K562 (cell line): ENCODE measurements at regions not wholly inside any gene's neighbourhood (a gene's known extent, or its start where the extent isn't known, plus 50 kb on each side); places are given as distances from the start of the nearest gene placed in this dataset.

Source experiments
- ARID1B ChIP-seq: fragments of 450-650 bp; IDR thresholded peaks from 2 replicates; pipeline ENCODE4 v1.6.1; 2016; ENCODE audit warnings: antibody characterized with exemption, mild to moderate bottlenecking, inconsistent platforms
- CAMTA2 ChIP-seq: fragments of 250-450 bp; sonication (Bioruptor Pico); conservative IDR thresholded peaks from 2 replicates; pipeline ENCODE4 v1.5.1; 2022
- CREM ChIP-seq: IDR thresholded peaks from 2 replicates; pipeline ENCODE4 v1.6.1; 2014; ENCODE audit warnings: antibody characterized with exemption, low read depth
- EHMT2 ChIP-seq: fragments of 450-650 bp; IDR thresholded peaks from 2 replicates; pipeline ENCODE4 v1.6.1; 2018; ENCODE audit warnings: antibody characterized with exemption
- EP400 ChIP-seq: fragments of 450-650 bp; IDR thresholded peaks from 2 replicates; pipeline ENCODE4 v1.6.1; 2017; ENCODE audit warnings: antibody characterized with exemption, mild to moderate bottlenecking, moderate library complexity
- KDM2B ChIP-seq: fragments of 250-450 bp; sonication (Bioruptor Pico); IDR thresholded peaks from 2 replicates; pipeline ENCODE4 v1.8.0; 2021; ENCODE audit warnings: mild to moderate bottlenecking, moderate library complexity
- NCOA1 ChIP-seq: fragments of 450-650 bp; IDR thresholded peaks from 2 replicates; pipeline ENCODE4 v1.6.1; 2016; ENCODE audit warnings: low read depth
- POU5F1 ChIP-seq: fragments of 150-350 bp; IDR thresholded peaks from 2 replicates; pipeline ENCODE4 v1.6.1; 2014; ENCODE audit warnings: borderline replicate concordance, low read length, low read depth, mild to moderate bottlenecking; ENCODE audit not compliant: partially characterized antibody
- SRSF7 ChIP-seq: fragments of 200-400 bp; formaldehyde crosslinking; optimal IDR thresholded peaks from 2 replicates; pipeline ENCODE3; 2017; ENCODE audit warnings: mild to moderate bottlenecking, low read depth, low read length
- TAF15 ChIP-seq: fragments of 200-400 bp; formaldehyde crosslinking; IDR thresholded peaks from 2 replicates; pipeline ENCODE4 v1.6.1; 2017; ENCODE audit warnings: mild to moderate bottlenecking, low read depth, low read length, moderate library complexity
- ZC3H8 ChIP-seq: fragments of 450-650 bp; IDR thresholded peaks from 2 replicates; pipeline ENCODE4 v1.6.1; 2017
- ZNF121 ChIP-seq: sonication (generic); formaldehyde crosslinking; conservative IDR thresholded peaks from 2 replicates; pipeline ENCODE4 v1.8.0; 2022; ENCODE audit warnings: missing genetic modification reagents
- ZNF586 ChIP-seq: fragments of 450-650 bp; formaldehyde crosslinking; conservative IDR thresholded peaks from 2 replicates; pipeline ENCODE4 v1.4.0; 2020; ENCODE audit warnings: mild to moderate bottlenecking, moderate library complexity
- TF ChIP-seq, protein P1 (sequence below), 2 experiments: fragments of 450-650 bp in 1 of 2; sonication (generic) in 1 of 2; formaldehyde crosslinking in 1 of 2; IDR thresholded peaks in 1 of 2; conservative IDR thresholded peaks in 1 of 2; 2 replicates each; pipeline versions ENCODE4 v1.6.1 to v1.8.1; 2016 to 2023; ENCODE audit warnings: mild to moderate bottlenecking in 2 of 2, moderate library complexity in 2 of 2, inconsistent platforms in 1 of 2, missing genetic modification reagents in 1 of 2
- TF ChIP-seq, protein P2 (sequence below): fragments of 450-650 bp; formaldehyde crosslinking; IDR thresholded peaks from 2 replicates; pipeline ENCODE4 v1.4.0; 2022; ENCODE audit warnings: missing genetic modification characterization
- TF ChIP-seq, protein P3 (sequence below): fragments of 200-400 bp; formaldehyde crosslinking; IDR thresholded peaks from 2 replicates; pipeline ENCODE4 v1.6.1; 2017; ENCODE audit warnings: mild to moderate bottlenecking, low read depth, low read length, moderate library complexity
- TF ChIP-seq, protein P4 (sequence below): fragments of 450-650 bp; formaldehyde crosslinking; IDR thresholded peaks from 2 replicates; pipeline ENCODE4 v1.4.0; 2020; ENCODE audit warnings: mild to moderate bottlenecking, moderate library complexity
- TF ChIP-seq, protein P5 (sequence below): sonication (generic); formaldehyde crosslinking; IDR thresholded peaks from 2 replicates; pipeline ENCODE4 v1.8.1; 2022; ENCODE audit warnings: missing genetic modification reagents

DNA sequence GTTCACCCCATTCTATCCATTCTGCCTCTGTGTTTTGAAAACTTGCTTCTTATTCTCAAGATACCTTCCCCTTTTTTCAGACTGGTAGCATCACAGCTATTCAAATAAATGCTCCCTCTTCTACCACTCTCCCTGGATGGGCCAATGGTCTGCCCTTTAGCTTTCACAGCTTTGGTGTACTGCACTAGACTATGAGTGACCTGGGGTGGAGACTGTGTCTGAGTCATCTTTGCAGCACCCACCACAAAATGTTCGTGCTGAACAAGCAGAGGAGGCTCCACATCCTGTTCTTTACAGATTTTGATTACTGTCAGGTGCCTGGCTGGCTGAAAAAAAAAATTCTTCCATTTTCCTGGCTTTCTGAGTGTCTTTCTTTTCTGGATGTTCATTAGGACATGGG, 1104.1 kb upstream of the TMEM132C start (continued):
- TF ChIP-seq, protein P1, sequence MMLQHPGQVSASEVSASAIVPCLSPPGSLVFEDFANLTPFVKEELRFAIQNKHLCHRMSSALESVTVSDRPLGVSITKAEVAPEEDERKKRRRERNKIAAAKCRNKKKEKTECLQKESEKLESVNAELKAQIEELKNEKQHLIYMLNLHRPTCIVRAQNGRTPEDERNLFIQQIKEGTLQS (IDR thresholded peaks at IDR 0.05): peak; percentile 82
- TF ChIP-seq, protein P1 (CRISPR knock-in tag; conservative IDR thresholded peaks at IDR 0.05): no peak
- TF ChIP-seq ZNF586: no peak
- TF ChIP-seq ZC3H8: no peak
- TF ChIP-seq EHMT2: 0 out of 2 replicates have a peak, but pooled peaks have one; percentile 35
- TF ChIP-seq, protein P2, sequence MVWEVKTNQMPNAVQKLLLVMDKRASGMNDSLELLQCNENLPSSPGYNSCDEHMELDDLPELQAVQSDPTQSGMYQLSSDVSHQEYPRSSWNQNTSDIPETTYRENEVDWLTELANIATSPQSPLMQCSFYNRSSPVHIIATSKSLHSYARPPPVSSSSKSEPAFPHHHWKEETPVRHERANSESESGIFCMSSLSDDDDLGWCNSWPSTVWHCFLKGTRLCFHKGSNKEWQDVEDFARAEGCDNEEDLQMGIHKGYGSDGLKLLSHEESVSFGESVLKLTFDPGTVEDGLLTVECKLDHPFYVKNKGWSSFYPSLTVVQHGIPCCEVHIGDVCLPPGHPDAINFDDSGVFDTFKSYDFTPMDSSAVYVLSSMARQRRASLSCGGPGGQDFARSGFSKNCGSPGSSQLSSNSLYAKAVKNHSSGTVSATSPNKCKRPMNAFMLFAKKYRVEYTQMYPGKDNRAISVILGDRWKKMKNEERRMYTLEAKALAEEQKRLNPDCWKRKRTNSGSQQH (CRISPR knock-in tag): no peak
- TF ChIP-seq, protein P3, sequence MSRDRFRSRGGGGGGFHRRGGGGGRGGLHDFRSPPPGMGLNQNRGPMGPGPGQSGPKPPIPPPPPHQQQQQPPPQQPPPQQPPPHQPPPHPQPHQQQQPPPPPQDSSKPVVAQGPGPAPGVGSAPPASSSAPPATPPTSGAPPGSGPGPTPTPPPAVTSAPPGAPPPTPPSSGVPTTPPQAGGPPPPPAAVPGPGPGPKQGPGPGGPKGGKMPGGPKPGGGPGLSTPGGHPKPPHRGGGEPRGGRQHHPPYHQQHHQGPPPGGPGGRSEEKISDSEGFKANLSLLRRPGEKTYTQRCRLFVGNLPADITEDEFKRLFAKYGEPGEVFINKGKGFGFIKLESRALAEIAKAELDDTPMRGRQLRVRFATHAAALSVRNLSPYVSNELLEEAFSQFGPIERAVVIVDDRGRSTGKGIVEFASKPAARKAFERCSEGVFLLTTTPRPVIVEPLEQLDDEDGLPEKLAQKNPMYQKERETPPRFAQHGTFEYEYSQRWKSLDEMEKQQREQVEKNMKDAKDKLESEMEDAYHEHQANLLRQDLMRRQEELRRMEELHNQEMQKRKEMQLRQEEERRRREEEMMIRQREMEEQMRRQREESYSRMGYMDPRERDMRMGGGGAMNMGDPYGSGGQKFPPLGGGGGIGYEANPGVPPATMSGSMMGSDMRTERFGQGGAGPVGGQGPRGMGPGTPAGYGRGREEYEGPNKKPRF: no peak
- TF ChIP-seq CREM: 0 out of 2 replicates have a peak, but pooled peaks have one; percentile 18
- no peak for TF ChIP-seq NCOA1
- TF ChIP-seq CAMTA2 (CRISPR knock-in tag): no peak
- TF ChIP-seq ARID1B: peak; percentile 54; the same call in 1 of the 2 replicates
- no peak for TF ChIP-seq POU5F1
- no peak for TF ChIP-seq ZNF121
- TF ChIP-seq EP400: no peak
- no peak for TF ChIP-seq TAF15
- TF ChIP-seq, protein P4, sequence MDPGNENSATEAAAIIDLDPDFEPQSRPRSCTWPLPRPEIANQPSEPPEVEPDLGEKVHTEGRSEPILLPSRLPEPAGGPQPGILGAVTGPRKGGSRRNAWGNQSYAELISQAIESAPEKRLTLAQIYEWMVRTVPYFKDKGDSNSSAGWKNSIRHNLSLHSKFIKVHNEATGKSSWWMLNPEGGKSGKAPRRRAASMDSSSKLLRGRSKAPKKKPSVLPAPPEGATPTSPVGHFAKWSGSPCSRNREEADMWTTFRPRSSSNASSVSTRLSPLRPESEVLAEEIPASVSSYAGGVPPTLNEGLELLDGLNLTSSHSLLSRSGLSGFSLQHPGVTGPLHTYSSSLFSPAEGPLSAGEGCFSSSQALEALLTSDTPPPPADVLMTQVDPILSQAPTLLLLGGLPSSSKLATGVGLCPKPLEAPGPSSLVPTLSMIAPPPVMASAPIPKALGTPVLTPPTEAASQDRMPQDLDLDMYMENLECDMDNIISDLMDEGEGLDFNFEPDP: no peak
- no peak for TF ChIP-seq SRSF7
- TF ChIP-seq, protein P5, sequence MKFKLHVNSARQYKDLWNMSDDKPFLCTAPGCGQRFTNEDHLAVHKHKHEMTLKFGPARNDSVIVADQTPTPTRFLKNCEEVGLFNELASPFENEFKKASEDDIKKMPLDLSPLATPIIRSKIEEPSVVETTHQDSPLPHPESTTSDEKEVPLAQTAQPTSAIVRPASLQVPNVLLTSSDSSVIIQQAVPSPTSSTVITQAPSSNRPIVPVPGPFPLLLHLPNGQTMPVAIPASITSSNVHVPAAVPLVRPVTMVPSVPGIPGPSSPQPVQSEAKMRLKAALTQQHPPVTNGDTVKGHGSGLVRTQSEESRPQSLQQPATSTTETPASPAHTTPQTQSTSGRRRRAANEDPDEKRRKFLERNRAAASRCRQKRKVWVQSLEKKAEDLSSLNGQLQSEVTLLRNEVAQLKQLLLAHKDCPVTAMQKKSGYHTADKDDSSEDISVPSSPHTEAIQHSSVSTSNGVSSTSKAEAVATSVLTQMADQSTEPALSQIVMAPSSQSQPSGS (CRISPR knock-in tag): no peak
- TF ChIP-seq KDM2B (CRISPR knock-in tag): no peak
